SK-N-MC (cell line): ENCODE measurements at regions not wholly inside any gene's neighbourhood (a gene's known extent, or its start where the extent isn't known, plus 50 kb on each side); places are given as distances from the start of the nearest gene placed in this dataset.

Experiments used
- DNase-seq: peaks from one replicate; pipeline ENCODE4 v3.0.0-alpha.2; 2011; ENCODE audit warnings: low read depth, low spot score
- H3K27ac ChIP-seq: fragments of 200-600 bp; sonication (generic); 2 replicates; pipeline ENCODE4 v1.5.1; 2016; ENCODE audit warnings: mixed run types
- H3K36me3 ChIP-seq: fragments of 200-600 bp; sonication (generic); 2 replicates; pipeline ENCODE4 v1.6.1; 2017; ENCODE audit warnings: antibody characterized with exemption, low read length, mixed read lengths; ENCODE audit not compliant: insufficient read depth
- H3K4me3 ChIP-seq: fragments of 200-600 bp; sonication (generic); 2 replicates; pipeline ENCODE4 v1.5.1; 2016
- H3K9ac ChIP-seq: fragments of 200-600 bp; sonication (generic); 2 replicates; pipeline ENCODE4 v1.8.0; 2017; ENCODE audit warnings: mixed run types, mixed read lengths; ENCODE audit not compliant: insufficient read length
- H3K9me3 ChIP-seq: fragments of 200-600 bp; sonication (generic); 2 replicates; pipeline ENCODE4 v1.6.1; 2017; ENCODE audit warnings: low read depth, mild to moderate bottlenecking, antibody characterized with exemption, low read length, moderate library complexity, mixed read lengths
- EZH2 ChIP-seq: fragments of 200-600 bp; sonication (generic); IDR thresholded peaks from one replicate; pipeline ENCODE4 v1.6.1; 2017; ENCODE audit warnings: antibody characterized with exemption
- FOXP2 ChIP-seq: optimal IDR thresholded peaks from 2 replicates; pipeline ENCODE3; 2011; ENCODE audit warnings: mild to moderate bottlenecking, moderate library complexity; ENCODE audit not compliant: insufficient read depth; ENCODE audit errors: extremely low read length, control extremely low read depth
- POLR2AphosphoS5 ChIP-seq: IDR thresholded peaks from 2 replicates; pipeline ENCODE4 v1.6.1; 2012; ENCODE audit warnings: mild to moderate bottlenecking, low read depth, low read length, borderline replicate concordance

GRCh38 chr3:144058713-144059112, 87.1 kb downstream of the DIPK2A start:
- Histone ChIP-seq H3K4me3 (no peak overlapping the region), H3K9ac (no peak overlapping the region), H3K27ac (no peak overlapping the region), H3K36me3 (no peaks in the 10 kb centered on the region), H3K9me3 (no peaks in the 10 kb centered on the region)
- no peak for TF ChIP-seq POLR2AphosphoS5
- no peak for DNase-seq

GRCh38 chr3:144059481-144059880, 87.9 kb downstream of the DIPK2A start:
- H3K9me3 ChIP-seq: no peaks in the 10 kb centered on the region
- TF ChIP-seq EZH2: no peak
- TF ChIP-seq POLR2AphosphoS5: no peak
- no peak for TF ChIP-seq FOXP2

DNA sequence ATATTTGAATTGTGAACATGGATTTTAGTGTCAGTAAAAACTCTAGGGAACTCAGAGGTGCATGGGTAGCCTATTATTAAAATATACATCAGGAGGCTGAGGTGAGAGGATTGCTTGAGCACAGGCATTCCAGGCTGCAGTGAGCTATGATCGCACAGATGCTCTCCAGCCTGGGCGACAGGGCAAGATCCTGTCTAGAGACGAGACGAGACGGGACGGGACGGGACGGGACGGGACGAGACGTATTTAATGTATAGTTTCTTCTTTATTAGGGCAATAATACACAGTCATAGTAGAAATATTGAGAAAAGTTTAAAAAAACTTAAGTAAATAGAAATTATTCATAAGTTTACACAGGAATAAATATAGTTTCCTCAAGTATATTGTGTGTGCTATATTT, 89.3 kb downstream of the DIPK2A start:
- Histone ChIP-seq H3K9me3 (no peaks in the 10 kb centered on the region), H3K4me3 (no peak overlapping the region), H3K27ac (no peak overlapping the region), H3K36me3 (no peaks in the 10 kb centered on the region), H3K9ac (no peak overlapping the region)
- DNase-seq: no peak
- TF ChIP-seq FOXP2: no peak
- TF ChIP-seq POLR2AphosphoS5: no peak
- no peak for TF ChIP-seq EZH2

More at GRCh38 chr3:144059481-144059880, 87.9 kb downstream of the DIPK2A start:
- DNase-seq: no peak
- Histone ChIP-seq H3K27ac (no peak overlapping the region), H3K9ac (no peak overlapping the region), H3K36me3 (no peaks in the 10 kb centered on the region), H3K4me3 (no peak overlapping the region)

DNA sequence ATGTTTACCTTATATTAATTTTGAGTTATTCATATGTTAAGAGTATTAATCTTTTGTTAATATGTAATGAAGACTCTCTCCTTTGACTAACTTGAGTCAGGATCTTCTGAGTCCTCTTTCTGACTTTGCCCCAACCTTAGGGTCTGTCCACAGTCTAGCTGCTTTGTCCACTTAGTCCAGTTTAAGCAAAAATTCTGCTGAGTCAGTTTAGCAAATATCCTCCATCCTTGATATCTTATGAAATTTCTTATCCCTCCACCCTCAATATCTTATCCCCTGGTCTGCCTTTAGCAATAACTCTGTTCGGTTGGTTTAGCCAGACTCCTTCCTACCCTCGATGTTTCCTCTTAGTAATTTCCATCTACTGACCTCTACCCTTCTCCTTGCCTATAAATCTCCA, 91.7 kb downstream of the DIPK2A start:
- no peak for TF ChIP-seq FOXP2
- TF ChIP-seq EZH2: no peak
- no peak for TF ChIP-seq POLR2AphosphoS5
- no peak for DNase-seq
- Histone ChIP-seq H3K4me3 (no peak overlapping the region), H3K27ac (no peak overlapping the region), H3K36me3 (no peaks in the 10 kb centered on the region), H3K9me3 (no peaks in the 10 kb centered on the region), H3K9ac (no peak overlapping the region)

DNA sequence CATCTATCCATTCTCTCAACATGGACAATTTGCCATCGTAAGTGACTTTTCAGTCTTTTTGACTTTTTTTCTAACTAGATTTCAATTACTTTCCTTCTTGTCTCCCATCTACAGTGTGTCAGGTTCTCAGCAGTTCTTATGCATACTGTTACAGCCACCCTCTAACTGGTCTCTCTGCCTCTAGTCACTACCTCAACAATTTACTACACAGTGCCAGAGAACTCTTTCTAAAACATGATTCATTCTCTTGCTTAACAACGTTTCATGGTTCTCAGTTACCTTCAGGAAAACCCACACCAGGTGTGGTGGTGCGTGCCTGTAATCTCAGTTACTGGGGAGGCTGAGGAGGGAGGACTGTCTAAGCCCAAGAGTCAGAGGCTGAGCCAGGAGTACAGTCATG, 95.4 kb downstream of the DIPK2A start:
- no peak overlapping the region for H3K4me3 ChIP-seq
- H3K27ac ChIP-seq: no peak overlapping the region
- TF ChIP-seq POLR2AphosphoS5 (no peak), EZH2 (no peak), FOXP2 (no peak)
- H3K9ac ChIP-seq: no peak overlapping the region
- H3K9me3 ChIP-seq: peaks cover 7% of the 10 kb centered on the region; the same call in 1 of the 2 replicates
- no peak for DNase-seq
- H3K36me3 ChIP-seq: no peaks in the 10 kb centered on the region

DNA sequence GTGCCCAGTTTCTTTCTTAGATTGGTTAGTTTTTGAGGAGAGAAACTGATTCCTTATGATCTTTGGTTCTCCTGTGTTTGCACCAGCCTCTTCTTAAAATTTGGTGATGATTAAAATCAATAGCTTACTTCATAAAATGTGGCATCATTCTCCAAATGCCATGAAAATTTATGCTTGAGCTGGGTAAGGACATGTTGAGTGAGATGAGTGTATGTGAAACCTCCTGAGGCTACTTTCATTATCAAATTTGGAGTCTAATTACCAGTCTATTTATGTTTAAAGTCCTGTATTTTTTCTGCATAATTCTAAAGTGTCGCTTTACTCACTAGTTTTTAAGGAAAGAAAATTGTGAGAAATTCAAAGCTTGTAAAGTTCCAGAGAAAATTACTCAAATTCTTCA, 102.1 kb downstream of the DIPK2A start:
- peak overlapping the region; percentile 43; the same call in 1 of the 2 replicates for H3K27ac ChIP-seq
- TF ChIP-seq POLR2AphosphoS5 (no peak), FOXP2 (no peak), EZH2 (no peak)

DNA sequence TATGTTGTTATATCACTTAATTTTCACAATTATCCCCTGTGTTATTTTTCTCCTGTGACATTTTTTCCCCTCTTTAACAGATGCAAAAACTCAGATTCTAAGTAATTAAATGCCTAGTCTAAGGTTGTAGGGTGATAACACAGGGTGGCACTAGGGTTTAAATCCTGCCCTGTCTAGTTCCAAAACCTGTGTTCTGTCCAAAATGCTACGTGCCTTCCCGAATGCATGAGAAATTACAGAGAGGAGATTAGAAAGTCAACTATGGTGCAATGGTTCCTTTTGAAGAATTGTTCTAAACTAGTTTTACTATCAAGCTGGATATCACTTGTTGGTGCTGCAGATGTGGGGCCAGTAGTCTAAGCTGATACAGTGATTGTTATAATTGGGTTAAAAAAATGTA, 108.0 kb downstream of the DIPK2A start:
- H3K4me3 ChIP-seq: no peak overlapping the region
- H3K9ac ChIP-seq: no peak overlapping the region
- no peak overlapping the region for H3K27ac ChIP-seq
- no peak for DNase-seq
- no peaks in the 10 kb centered on the region for H3K36me3 ChIP-seq
- H3K9me3 ChIP-seq: no peaks in the 10 kb centered on the region
- TF ChIP-seq FOXP2 (no peak), EZH2 (no peak)

More for the DNA sequence above, 102.1 kb downstream of the DIPK2A start:
- H3K9ac ChIP-seq: no peak overlapping the region
- no peaks in the 10 kb centered on the region for H3K36me3 ChIP-seq
- H3K4me3 ChIP-seq: peak overlapping the region; percentile 5; the same call in 1 of the 2 replicates
- H3K9me3 ChIP-seq: peaks cover 7% of the 10 kb centered on the region; the same call in 1 of the 2 replicates
- DNase-seq: no peak

GRCh38 chr3:144084929-144085328, 113.3 kb downstream of the DIPK2A start:
- no peak overlapping the region for H3K27ac ChIP-seq
- no peak for DNase-seq
- no peak overlapping the region for H3K4me3 ChIP-seq

GRCh38 chr3:144085964-144086363, 114.3 kb downstream of the DIPK2A start:
- peak overlapping the region; percentile 43 for H3K9ac ChIP-seq
- no peaks in the 10 kb centered on the region for H3K9me3 ChIP-seq
- no peak overlapping the region for H3K27ac ChIP-seq
- TF ChIP-seq FOXP2: no peak
- no peak for TF ChIP-seq POLR2AphosphoS5
- TF ChIP-seq EZH2: no peak
- DNase-seq: peak; percentile 82
- H3K36me3 ChIP-seq: no peaks in the 10 kb centered on the region
- 0 out of 2 replicates have a peak overlapping the region, but pooled peaks have one; percentile 3 for H3K4me3 ChIP-seq

More at GRCh38 chr3:144084929-144085328, 113.3 kb downstream of the DIPK2A start:
- Histone ChIP-seq H3K9ac (no peak overlapping the region), H3K36me3 (no peaks in the 10 kb centered on the region), H3K9me3 (no peaks in the 10 kb centered on the region)
- no peak for TF ChIP-seq POLR2AphosphoS5
